IMR-90 (cell line): ENCODE measurements at regions not wholly inside any gene's neighbourhood (a gene's known extent, or its start where the extent isn't known, plus 50 kb on each side); places are given as distances from the start of the nearest gene placed in this dataset.

ENCODE experiments used
- ATAC-seq: fragments of 200-7000 bp; cut with Tn5 transposase; 2 replicates; pipeline ENCODE4 v1.9.1; 2020; ENCODE audit warnings: low read depth, mild to moderate bottlenecking, moderate library complexity
- BruUV-seq: library from RNA; stranded (reverse); fragments of 400-500 nt; replicated peaks from 2 replicates; lab custom pipeline; 2021; lab: Mats Ljungman, UMichigan
- CTCF ChIA-PET: fragments of 300-600 bp; formaldehyde crosslinking; extraction: SDS; loops from one replicate; lab custom pipeline; 2021; ENCODE audit warnings: antibody characterized with exemption; lab: Yijun Ruan, JAX
- POLR2A ChIA-PET: fragments of 300-600 bp; sonication (Branson Sonifier 250); formaldehyde crosslinking; loops from one replicate; lab custom pipeline; 2022; ENCODE audit warnings: antibody characterized with exemption; ENCODE audit not compliant: unreplicated experiment; lab: Charles Lee
- DNase-seq: peaks from one replicate; pipeline ENCODE4 v3.0.0; 2013
- H2AFZ ChIP-seq: replicated peaks from 2 replicates; pipeline ENCODE3; 2013; ENCODE audit warnings: low read length, mild to moderate bottlenecking; ENCODE audit not compliant: poor library complexity
- H2AK5ac ChIP-seq: 2 replicates; pipeline ENCODE4 v1.6.1; 2013; ENCODE audit warnings: low read depth, low read length, inconsistent platforms
- H2AK9ac ChIP-seq: replicated peaks from 2 replicates; pipeline ENCODE3; 2013; ENCODE audit warnings: mild to moderate bottlenecking, low read depth, low read length, moderate library complexity; ENCODE audit not compliant: poor library complexity
- H2BK120ac ChIP-seq: 2 replicates; pipeline ENCODE4 v1.6.1; 2013; ENCODE audit warnings: low read depth, low read length, inconsistent platforms
- H2BK15ac ChIP-seq: 3 replicates; pipeline ENCODE4 v1.6.1; 2013; ENCODE audit warnings: low read depth, low read length, inconsistent platforms
- H2BK20ac ChIP-seq: 2 replicates; pipeline ENCODE4 v1.6.1; 2013; ENCODE audit warnings: low read depth, mild to moderate bottlenecking, inconsistent platforms, low read length, moderate library complexity
- H2BK5ac ChIP-seq: 2 replicates; pipeline ENCODE4 v1.6.1; 2013; ENCODE audit warnings: mild to moderate bottlenecking, low read depth, low read length, inconsistent platforms; ENCODE audit not compliant: poor library complexity, severe bottlenecking
- H3K14ac ChIP-seq: replicated peaks from 2 replicates; pipeline ENCODE4 v1.6.1; 2013; ENCODE audit warnings: low read depth, low read length, inconsistent platforms
- H3K18ac ChIP-seq: 2 replicates; pipeline ENCODE4 v1.6.1; 2013; ENCODE audit warnings: low read depth, low read length, control low read depth
- H3K23ac ChIP-seq: 2 replicates; pipeline ENCODE4 v1.6.1; 2013; ENCODE audit warnings: low read depth, low read length, inconsistent platforms
- H3K27ac ChIP-seq: 2 replicates; pipeline ENCODE4 v1.5.1; 2013; ENCODE audit warnings: mild to moderate bottlenecking, control low read depth, low read length; ENCODE audit not compliant: insufficient read depth
- H3K27me3 ChIP-seq: 2 replicates; pipeline ENCODE4 v1.6.1; 2013; ENCODE audit warnings: low read length; ENCODE audit not compliant: control insufficient read depth, insufficient read depth
- H3K36me3 ChIP-seq: 2 replicates; pipeline ENCODE4 v1.6.1; 2013; ENCODE audit warnings: low read length, mixed read lengths; ENCODE audit not compliant: control insufficient read depth, insufficient read depth
- H3K4ac ChIP-seq: 2 replicates; pipeline ENCODE4 v1.6.1; 2013; ENCODE audit warnings: low read depth, low read length, inconsistent platforms
- H3K4me1 ChIP-seq: 2 replicates; pipeline ENCODE4 v1.6.1; 2013; ENCODE audit warnings: low read length, mixed read lengths; ENCODE audit not compliant: control insufficient read depth, insufficient read depth
- H3K4me2 ChIP-seq: 2 replicates; pipeline ENCODE4 v1.6.1; 2013; ENCODE audit warnings: low read depth, mild to moderate bottlenecking, control low read depth, low read length, moderate library complexity
- H3K4me3 ChIP-seq: 2 replicates; pipeline ENCODE4 v1.5.1; 2013; ENCODE audit warnings: low read depth, mild to moderate bottlenecking, control low read depth, low read length, moderate library complexity; ENCODE audit not compliant: insufficient read depth
- H3K56ac ChIP-seq: 2 replicates; pipeline ENCODE4 v1.6.1; 2013; ENCODE audit warnings: low read length, inconsistent platforms; ENCODE audit not compliant: insufficient read depth; ENCODE audit errors: extremely low read depth
- H3K79me1 ChIP-seq, 2 experiments: 2 replicates each; pipeline ENCODE4 v1.6.1; 2013; ENCODE audit warnings: low read length in 2 of 2, inconsistent platforms in 1 of 2, low read depth in 1 of 2
- H3K9ac ChIP-seq: 2 replicates; pipeline ENCODE4 v1.6.1; 2013; ENCODE audit warnings: low read depth, low read length, control low read depth
- H3K9me1 ChIP-seq: 2 replicates; pipeline ENCODE4 v1.6.1; 2013; ENCODE audit warnings: low read length, inconsistent platforms; ENCODE audit not compliant: insufficient read depth
- H3K9me3 ChIP-seq: 2 replicates; pipeline ENCODE4 v1.6.1; 2013; ENCODE audit warnings: low read length; ENCODE audit not compliant: control insufficient read depth, insufficient read depth
- H4K20me1 ChIP-seq: 2 replicates; pipeline ENCODE4 v1.6.1; 2013; ENCODE audit warnings: low read length, inconsistent platforms; ENCODE audit not compliant: insufficient read depth
- H4K5ac ChIP-seq: 2 replicates; pipeline ENCODE4 v1.6.1; 2013; ENCODE audit warnings: mild to moderate bottlenecking, low read depth, low read length, control low read depth
- H4K8ac ChIP-seq, 2 experiments: 2 replicates each; pipeline ENCODE4 v1.6.1; 2013; ENCODE audit warnings: low read depth in 2 of 2, low read length in 2 of 2, control low read depth in 1 of 2, inconsistent platforms in 1 of 2
- H4K91ac ChIP-seq: 2 replicates; pipeline ENCODE4 v1.6.1; 2013; ENCODE audit warnings: low read depth, low read length, inconsistent platforms; ENCODE audit not compliant: insufficient read depth
- FOS ChIP-seq: fragments of 150-350 bp; IDR thresholded peaks from 2 replicates; pipeline ENCODE4 v1.6.1; 2016; ENCODE audit warnings: low read depth, low read length
- MAFK ChIP-seq: IDR thresholded peaks from 2 replicates; pipeline ENCODE4 v1.6.1; 2012; ENCODE audit warnings: low read depth, low read length, improper control_type of control experiment
- MAZ ChIP-seq: IDR thresholded peaks from 2 replicates; pipeline ENCODE4 v1.6.1; 2012; ENCODE audit warnings: low read depth, mild to moderate bottlenecking, low read length, improper control_type of control experiment, moderate library complexity, borderline replicate concordance
- MXI1 ChIP-seq: IDR thresholded peaks from 2 replicates; pipeline ENCODE4 v1.6.1; 2012; ENCODE audit warnings: low read depth, mild to moderate bottlenecking, low read length, moderate library complexity, borderline replicate concordance
- NFE2L2 ChIP-seq: fragments of 150-350 bp; IDR thresholded peaks from 2 replicates; pipeline ENCODE4 v1.6.1; 2016; ENCODE audit warnings: low read depth, mild to moderate bottlenecking, low read length
- POLR2A ChIP-seq: IDR thresholded peaks from 2 replicates; pipeline ENCODE4 v1.6.1; 2012; ENCODE audit warnings: mild to moderate bottlenecking, low read depth, low read length
- RAD21 ChIP-seq: IDR thresholded peaks from 2 replicates; pipeline ENCODE4 v1.6.1; 2012; ENCODE audit warnings: low read length, improper control_type of control experiment
- RCOR1 ChIP-seq: IDR thresholded peaks from 2 replicates; pipeline ENCODE4 v1.6.1; 2012; ENCODE audit warnings: mild to moderate bottlenecking, low read length, improper control_type of control experiment; ENCODE audit not compliant: insufficient replicate concordance
- RFX5 ChIP-seq: IDR thresholded peaks from 2 replicates; pipeline ENCODE4 v1.8.0; 2012; ENCODE audit warnings: low read depth, mild to moderate bottlenecking, low read length, moderate library complexity
- SMC3 ChIP-seq: fragments of 150-350 bp; IDR thresholded peaks from 2 replicates; pipeline ENCODE4 v1.6.1; 2016; ENCODE audit warnings: low read depth, mild to moderate bottlenecking, antibody characterized with exemption, low read length, moderate library complexity
- WGBS, 2 experiments: methylation state at CpG; one replicate each; pipeline versions ENCODE4 v1.1.5 to v1.1.7; 2013; ENCODE audit warnings: missing lambda C conversion rate in 2 of 2; ENCODE audit not compliant: insufficient read length in 1 of 2; ENCODE audit errors: extremely low coverage in 2 of 2; 5-methylcytosine and 5-hydroxymethylcytosine counted together
- dilution Hi-C: fragments of 300-500 bp; cut with HindIII; formaldehyde crosslinking; loops from one replicate; pipeline ENCODE4 v1.14.3; 2018; ENCODE audit warnings: low sequenced_read_pairs; ENCODE audit not compliant: unreplicated experiment
- in situ Hi-C: fragments of 300-500 bp; cut with MboI; formaldehyde crosslinking; loops from 3 replicates; pipeline ENCODE4 v1.14.3; 2019; ENCODE audit warnings: low sequenced_read_pairs, inconsistent platforms, mixed read lengths
- intact Hi-C: fragments of 100-400 bp; cut with micrococcal nuclease; formaldehyde crosslinking; loops from 2 replicates; pipeline ENCODE4 v1.10.0; 2022
- TF ChIP-seq, protein P1 (sequence below): conservative IDR thresholded peaks from 2 replicates; pipeline ENCODE4 v1.5.1; 2012; ENCODE audit warnings: mild to moderate bottlenecking, low read depth, low read length, improper control_type of control experiment
- TF ChIP-seq, protein P2 (sequence below): fragments of 150-350 bp; IDR thresholded peaks from 2 replicates; pipeline ENCODE4 v1.6.1; 2016; ENCODE audit warnings: low read depth, mild to moderate bottlenecking, low read length, moderate library complexity, borderline replicate concordance

DNA sequence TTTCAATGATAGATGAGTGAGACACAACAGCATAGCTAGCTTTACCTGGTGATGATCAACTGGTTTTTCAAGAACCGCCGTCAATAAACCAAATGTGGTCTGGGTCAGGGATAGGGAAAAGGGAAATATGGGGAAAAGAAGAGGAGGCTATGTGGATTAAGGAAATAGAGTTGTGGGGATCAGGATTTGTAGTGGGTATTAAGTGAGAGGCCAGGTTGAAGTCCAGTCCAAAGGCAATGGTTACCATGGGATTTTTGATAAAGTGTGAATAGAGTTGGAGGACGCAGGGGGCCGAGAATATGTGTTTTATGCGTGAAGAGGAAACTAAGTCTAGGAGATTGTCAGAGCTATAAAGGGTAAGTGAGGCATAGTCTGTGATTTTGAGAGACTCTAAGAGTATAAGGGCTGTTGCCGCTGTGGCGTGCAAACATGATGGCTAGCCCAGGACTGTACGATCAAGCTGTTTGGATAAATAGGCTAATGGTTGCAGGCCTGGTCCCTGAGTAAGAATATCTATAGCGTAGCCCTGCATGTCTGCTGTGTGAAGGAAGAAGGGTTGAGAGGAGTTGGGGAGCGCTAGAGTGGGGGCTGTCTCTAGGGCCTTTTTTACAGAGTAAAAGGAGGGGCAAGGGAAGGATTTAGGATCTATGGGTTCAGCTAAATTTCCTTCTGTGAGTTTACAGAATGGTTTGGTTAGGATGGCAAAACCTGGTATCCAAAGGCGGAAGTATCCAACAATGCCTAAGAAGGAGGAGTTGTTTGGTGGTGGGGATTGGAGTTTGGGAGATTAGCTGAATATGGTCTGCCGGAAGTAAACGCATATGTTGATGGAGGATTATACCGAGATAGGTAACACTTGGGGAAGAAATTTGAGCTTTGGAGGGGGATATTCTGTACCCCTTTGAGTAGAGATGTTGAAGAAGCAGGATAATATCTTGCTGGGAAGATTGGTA, 749.7 kb upstream of the ADGRB3 start (continued):
- TF ChIP-seq SMC3: no peak

DNA sequence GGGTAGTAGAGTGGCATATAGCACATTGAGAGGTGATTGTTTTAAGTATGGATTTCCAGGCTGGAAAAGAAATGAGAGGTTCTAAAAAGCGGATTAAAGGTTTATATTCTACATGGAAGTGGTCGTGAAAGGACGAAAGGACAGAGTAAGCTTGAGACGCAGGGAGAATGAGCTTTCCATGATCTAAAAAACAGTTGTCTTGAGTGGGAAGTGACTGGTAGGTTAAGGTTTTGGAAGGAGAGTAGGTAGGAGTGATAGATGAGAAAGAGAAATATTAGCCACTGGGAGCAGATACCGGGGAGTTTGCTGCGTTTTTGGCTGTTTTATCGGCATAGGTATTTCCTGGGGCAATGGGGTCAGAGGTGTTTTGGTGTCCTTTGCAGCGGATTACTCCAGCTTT, 750.6 kb upstream of the ADGRB3 start:
- WGBS, 2 experiments: 52% methylated on average over 2 of the region's 8 CpGs; no CpG with 5 or more reads in 1 of the 2 experiments
- no peak overlapping the region for H3K4me2 ChIP-seq
- H3K9me3 ChIP-seq: peaks cover 17% of the 10 kb centered on the region
- no peak overlapping the region for H3K9ac ChIP-seq
- H3K9me1 ChIP-seq: no peaks in the 10 kb centered on the region
- no peak overlapping the region for H2BK5ac ChIP-seq
- no peak overlapping the region for H4K5ac ChIP-seq
- H3K14ac ChIP-seq: no peak overlapping the region
- no peak overlapping the region for H2AK9ac ChIP-seq
- H3K36me3 ChIP-seq: no peaks in the 10 kb centered on the region
- intact Hi-C loops (no loop called here), dilution Hi-C loops (no loop called here), in situ Hi-C loops (no loop called here)
- no peak overlapping the region for H3K18ac ChIP-seq
- no peak overlapping the region for H2AFZ ChIP-seq
- H4K20me1 ChIP-seq: no peaks in the 10 kb centered on the region
- no peaks in the 10 kb centered on the region for H3K4me1 ChIP-seq
- no peak overlapping the region for H3K56ac ChIP-seq
- H4K8ac ChIP-seq: no peak overlapping the region
- H3K27ac ChIP-seq: no peak overlapping the region
- no peak overlapping the region for H2AK5ac ChIP-seq
- ChIA-PET CTCF (no interaction called here), POLR2A (no interaction called here)
- H3K79me1 ChIP-seq: no peaks in the 10 kb centered on the region
- no peak overlapping the region for H2BK20ac ChIP-seq
- no peak overlapping the region for H4K91ac ChIP-seq
- no peak overlapping the region for H3K4ac ChIP-seq
- ATAC-seq (no peak), DNase-seq (no peak)
- H2BK15ac ChIP-seq: no peak overlapping the region
- no peak overlapping the region for H3K4me3 ChIP-seq
- BruUV-seq: no TSS peak
- no peak overlapping the region for H3K23ac ChIP-seq
- no peaks in the 10 kb centered on the region for H3K27me3 ChIP-seq
- no peak overlapping the region for H2BK120ac ChIP-seq
- TF ChIP-seq, protein P1, sequence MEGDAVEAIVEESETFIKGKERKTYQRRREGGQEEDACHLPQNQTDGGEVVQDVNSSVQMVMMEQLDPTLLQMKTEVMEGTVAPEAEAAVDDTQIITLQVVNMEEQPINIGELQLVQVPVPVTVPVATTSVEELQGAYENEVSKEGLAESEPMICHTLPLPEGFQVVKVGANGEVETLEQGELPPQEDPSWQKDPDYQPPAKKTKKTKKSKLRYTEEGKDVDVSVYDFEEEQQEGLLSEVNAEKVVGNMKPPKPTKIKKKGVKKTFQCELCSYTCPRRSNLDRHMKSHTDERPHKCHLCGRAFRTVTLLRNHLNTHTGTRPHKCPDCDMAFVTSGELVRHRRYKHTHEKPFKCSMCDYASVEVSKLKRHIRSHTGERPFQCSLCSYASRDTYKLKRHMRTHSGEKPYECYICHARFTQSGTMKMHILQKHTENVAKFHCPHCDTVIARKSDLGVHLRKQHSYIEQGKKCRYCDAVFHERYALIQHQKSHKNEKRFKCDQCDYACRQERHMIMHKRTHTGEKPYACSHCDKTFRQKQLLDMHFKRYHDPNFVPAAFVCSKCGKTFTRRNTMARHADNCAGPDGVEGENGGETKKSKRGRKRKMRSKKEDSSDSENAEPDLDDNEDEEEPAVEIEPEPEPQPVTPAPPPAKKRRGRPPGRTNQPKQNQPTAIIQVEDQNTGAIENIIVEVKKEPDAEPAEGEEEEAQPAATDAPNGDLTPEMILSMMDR: no peak
- TF ChIP-seq RAD21 (no peak), MAZ (no peak), RCOR1 (no peak), NFE2L2 (no peak), FOS (no peak), SMC3 (no peak), RFX5 (no peak), MXI1 (no peak), MAFK (no peak), POLR2A (no peak)
- TF ChIP-seq, protein P2, sequence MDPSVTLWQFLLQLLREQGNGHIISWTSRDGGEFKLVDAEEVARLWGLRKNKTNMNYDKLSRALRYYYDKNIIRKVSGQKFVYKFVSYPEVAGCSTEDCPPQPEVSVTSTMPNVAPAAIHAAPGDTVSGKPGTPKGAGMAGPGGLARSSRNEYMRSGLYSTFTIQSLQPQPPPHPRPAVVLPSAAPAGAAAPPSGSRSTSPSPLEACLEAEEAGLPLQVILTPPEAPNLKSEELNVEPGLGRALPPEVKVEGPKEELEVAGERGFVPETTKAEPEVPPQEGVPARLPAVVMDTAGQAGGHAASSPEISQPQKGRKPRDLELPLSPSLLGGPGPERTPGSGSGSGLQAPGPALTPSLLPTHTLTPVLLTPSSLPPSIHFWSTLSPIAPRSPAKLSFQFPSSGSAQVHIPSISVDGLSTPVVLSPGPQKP: no peak
